Liver (tissue), 8 donors: ENCODE measurements at regions not wholly inside any gene's neighbourhood (a gene's known extent, or its start where the extent isn't known, plus 50 kb on each side); places are given as distances from the start of the nearest gene placed in this dataset.
"Not testable (repeated sequence)": the region's sequence is repeated elsewhere in the genome, so short reads cannot be mapped to it uniquely, and the experiment has no call there.

Experiments
- DNase-seq: peaks from one replicate; pipeline ENCODE4 v3.0.0-alpha.2; 2017; ENCODE audit warnings: low spot score
- H3K27ac ChIP-seq, 2 donors: one replicate each; pipeline ENCODE4 v1.7.0; 2013; ENCODE audit warnings: inconsistent platforms in 2 of 2, low read length in 2 of 2, control low read depth in 1 of 2, low read depth in 1 of 2, mild to moderate bottlenecking in 1 of 2
- H3K27me3 ChIP-seq, 4 donors: one replicate each; pipeline versions ENCODE4 v1.6.1 to v1.7.0; 2013; ENCODE audit warnings: low read length in 3 of 4, inconsistent platforms in 1 of 4, mild to moderate bottlenecking in 1 of 4, moderate library complexity in 1 of 4; ENCODE audit not compliant: control insufficient read depth in 4 of 4, insufficient read depth in 4 of 4
- H3K36me3 ChIP-seq, 4 donors: one replicate each; pipeline versions ENCODE4 v1.6.1 to v1.7.0; 2013; ENCODE audit warnings: low read length in 3 of 4, mild to moderate bottlenecking in 3 of 4, low read depth in 1 of 4, moderate library complexity in 1 of 4; ENCODE audit not compliant: control insufficient read depth in 4 of 4, insufficient read depth in 3 of 4
- H3K4me1 ChIP-seq, 4 donors: one replicate each; pipeline versions ENCODE4 v1.6.1 to v1.7.0; 2013; ENCODE audit warnings: low read length in 3 of 4, mild to moderate bottlenecking in 3 of 4, moderate library complexity in 1 of 4; ENCODE audit not compliant: control insufficient read depth in 4 of 4, insufficient read depth in 4 of 4
- H3K4me3 ChIP-seq, 3 donors: one replicate each; pipeline versions ENCODE4 v1.6.1 to v1.7.0; 2013; ENCODE audit warnings: low read length in 3 of 3, control low read depth in 1 of 3, low read depth in 1 of 3, mild to moderate bottlenecking in 1 of 3
- H3K9ac ChIP-seq, 2 donors: one replicate each; pipeline ENCODE4 v1.7.0; 2013; ENCODE audit warnings: low read length in 2 of 2, mild to moderate bottlenecking in 2 of 2, moderate library complexity in 2 of 2, control low read depth in 1 of 2, low read depth in 1 of 2
- H3K9me3 ChIP-seq, 4 donors: one replicate each; pipeline versions ENCODE4 v1.6.1 to v1.7.0; 2013; ENCODE audit warnings: low read length in 3 of 4; ENCODE audit not compliant: control insufficient read depth in 4 of 4
- EGR1 ChIP-seq, 2 donors: IDR thresholded peaks; 2 replicates each; pipeline ENCODE4 v1.6.1; 2016 to 2018; ENCODE audit warnings: antibody characterized with exemption in 2 of 2, low read depth in 2 of 2
- FOXA1 ChIP-seq: IDR thresholded peaks from 2 replicates; pipeline ENCODE4 v1.6.1; 2016; ENCODE audit warnings: antibody characterized with exemption
- FOXA2 ChIP-seq: IDR thresholded peaks from 2 replicates; pipeline ENCODE4 v1.6.1; 2016; ENCODE audit warnings: antibody characterized with exemption
- HNF4A ChIP-seq, 2 donors: conservative IDR thresholded peaks; 2 replicates each; pipeline ENCODE4 v1.6.1; 2016; ENCODE audit warnings: antibody characterized with exemption in 2 of 2, mild to moderate bottlenecking in 2 of 2
- HNF4G ChIP-seq: IDR thresholded peaks from 2 replicates; pipeline ENCODE4 v1.6.1; 2016; ENCODE audit warnings: antibody characterized with exemption
- JUND ChIP-seq, 2 donors: IDR thresholded peaks; 2 replicates each; pipeline ENCODE4 v1.6.1; 2016; ENCODE audit warnings: antibody characterized with exemption in 2 of 2
- NR2F2 ChIP-seq: IDR thresholded peaks from 2 replicates; pipeline ENCODE4 v1.6.1; 2016; ENCODE audit warnings: antibody characterized with exemption
- RAD21 ChIP-seq, 2 donors: IDR thresholded peaks; 2 replicates each; pipeline ENCODE4 v1.6.1; 2016; ENCODE audit warnings: antibody characterized with exemption in 2 of 2, mild to moderate bottlenecking in 2 of 2
- RXRA ChIP-seq, 2 donors: IDR thresholded peaks; 2 replicates each; pipeline ENCODE4 v1.6.1; 2017 to 2018; ENCODE audit warnings: antibody characterized with exemption in 2 of 2, mild to moderate bottlenecking in 1 of 2
- TAF1 ChIP-seq: conservative IDR thresholded peaks from 2 replicates; pipeline ENCODE4 v1.6.1; 2016; ENCODE audit warnings: antibody characterized with exemption, mild to moderate bottlenecking
- WGBS: extraction: QIAGEN DNeasy Blood & Tissue Kit; methylation state at CpG from one replicate; pipeline ENCODE4 v1.1.7; 2013; 5-methylcytosine and 5-hydroxymethylcytosine counted together
- TF ChIP-seq, protein P1 (sequence below): fragments of 150-350 bp; IDR thresholded peaks from 2 replicates; pipeline ENCODE4 v1.5.1; 2017; ENCODE audit warnings: improper control_type of control experiment, low read depth, low read length; ENCODE audit not compliant: missing input control
- TF ChIP-seq, protein P2 (sequence below): IDR thresholded peaks from 2 replicates; pipeline ENCODE4 v1.6.1; 2016; ENCODE audit warnings: antibody characterized with exemption
- TF ChIP-seq, protein P3 (sequence below): IDR thresholded peaks from 2 replicates; pipeline ENCODE4 v1.6.1; 2016; ENCODE audit warnings: antibody characterized with exemption
- TF ChIP-seq, protein P4 (sequence below): IDR thresholded peaks from 2 replicates; pipeline ENCODE4 v1.6.1; 2016; ENCODE audit warnings: antibody characterized with exemption, mild to moderate bottlenecking
- TF ChIP-seq, protein P5 (sequence below): IDR thresholded peaks from 2 replicates; pipeline ENCODE4 v1.6.1; 2016; ENCODE audit warnings: antibody characterized with exemption
- donor health status: healthy.
- donor health status: healthy.
- donor health status: healthy.
- donor health status: healthy.
- donor health status: healthy.

DNA sequence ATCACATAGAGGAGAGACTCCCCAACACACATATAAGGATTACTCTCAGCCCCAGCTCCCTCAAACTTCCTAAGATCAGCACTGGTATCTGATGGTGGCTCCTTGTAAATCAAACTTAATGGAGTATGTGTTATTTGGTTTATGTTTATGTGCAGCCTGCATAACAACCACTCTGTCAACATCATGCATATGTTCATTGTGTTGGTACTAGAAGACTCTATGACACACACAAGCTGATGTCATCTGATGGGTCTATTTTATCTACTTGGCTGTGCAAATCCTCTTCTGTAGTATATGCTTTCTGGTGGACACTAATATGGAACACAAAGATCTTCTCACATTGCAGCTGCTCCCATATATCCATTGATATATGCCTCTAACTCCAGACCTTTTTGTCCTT lies 134.0 kb upstream of the FAM174A start:
- Histone ChIP-seq H3K4me1 (no peaks in the 10 kb centered on the region), H3K36me3 (no peaks in the 10 kb centered on the region), H3K9me3 (no peaks in the 10 kb centered on the region), H3K9ac (no peak overlapping the region), H3K27me3 (no peaks in the 10 kb centered on the region), H3K4me3 (no peak overlapping the region), H3K27ac (no peak overlapping the region)
- no peak for DNase-seq
- no peak for TF ChIP-seq HNF4A (conservative IDR thresholded peaks at IDR 0.05)
- TF ChIP-seq, protein P1, sequence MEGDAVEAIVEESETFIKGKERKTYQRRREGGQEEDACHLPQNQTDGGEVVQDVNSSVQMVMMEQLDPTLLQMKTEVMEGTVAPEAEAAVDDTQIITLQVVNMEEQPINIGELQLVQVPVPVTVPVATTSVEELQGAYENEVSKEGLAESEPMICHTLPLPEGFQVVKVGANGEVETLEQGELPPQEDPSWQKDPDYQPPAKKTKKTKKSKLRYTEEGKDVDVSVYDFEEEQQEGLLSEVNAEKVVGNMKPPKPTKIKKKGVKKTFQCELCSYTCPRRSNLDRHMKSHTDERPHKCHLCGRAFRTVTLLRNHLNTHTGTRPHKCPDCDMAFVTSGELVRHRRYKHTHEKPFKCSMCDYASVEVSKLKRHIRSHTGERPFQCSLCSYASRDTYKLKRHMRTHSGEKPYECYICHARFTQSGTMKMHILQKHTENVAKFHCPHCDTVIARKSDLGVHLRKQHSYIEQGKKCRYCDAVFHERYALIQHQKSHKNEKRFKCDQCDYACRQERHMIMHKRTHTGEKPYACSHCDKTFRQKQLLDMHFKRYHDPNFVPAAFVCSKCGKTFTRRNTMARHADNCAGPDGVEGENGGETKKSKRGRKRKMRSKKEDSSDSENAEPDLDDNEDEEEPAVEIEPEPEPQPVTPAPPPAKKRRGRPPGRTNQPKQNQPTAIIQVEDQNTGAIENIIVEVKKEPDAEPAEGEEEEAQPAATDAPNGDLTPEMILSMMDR, result no peak
- TF ChIP-seq FOXA2, result no peak
- TF ChIP-seq, protein P2, sequence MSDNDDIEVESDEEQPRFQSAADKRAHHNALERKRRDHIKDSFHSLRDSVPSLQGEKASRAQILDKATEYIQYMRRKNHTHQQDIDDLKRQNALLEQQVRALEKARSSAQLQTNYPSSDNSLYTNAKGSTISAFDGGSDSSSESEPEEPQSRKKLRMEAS, result no peak
- TF ChIP-seq, protein P3, sequence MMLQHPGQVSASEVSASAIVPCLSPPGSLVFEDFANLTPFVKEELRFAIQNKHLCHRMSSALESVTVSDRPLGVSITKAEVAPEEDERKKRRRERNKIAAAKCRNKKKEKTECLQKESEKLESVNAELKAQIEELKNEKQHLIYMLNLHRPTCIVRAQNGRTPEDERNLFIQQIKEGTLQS, result no peak
- no peak for TF ChIP-seq EGR1 (IDR thresholded peaks at IDR 0.05; ENCODE audit: low read depth in 2 of 2)
- no peak for TF ChIP-seq JUND (IDR thresholded peaks at IDR 0.05)
- TF ChIP-seq RXRA (IDR thresholded peaks at IDR 0.05), result no peak
- TF ChIP-seq FOXA1, result no peak
- no peak for TF ChIP-seq HNF4G
- TF ChIP-seq NR2F2, result no peak
- no peak for TF ChIP-seq TAF1
- no peak for TF ChIP-seq RAD21 (IDR thresholded peaks at IDR 0.05)
- TF ChIP-seq, protein P4, sequence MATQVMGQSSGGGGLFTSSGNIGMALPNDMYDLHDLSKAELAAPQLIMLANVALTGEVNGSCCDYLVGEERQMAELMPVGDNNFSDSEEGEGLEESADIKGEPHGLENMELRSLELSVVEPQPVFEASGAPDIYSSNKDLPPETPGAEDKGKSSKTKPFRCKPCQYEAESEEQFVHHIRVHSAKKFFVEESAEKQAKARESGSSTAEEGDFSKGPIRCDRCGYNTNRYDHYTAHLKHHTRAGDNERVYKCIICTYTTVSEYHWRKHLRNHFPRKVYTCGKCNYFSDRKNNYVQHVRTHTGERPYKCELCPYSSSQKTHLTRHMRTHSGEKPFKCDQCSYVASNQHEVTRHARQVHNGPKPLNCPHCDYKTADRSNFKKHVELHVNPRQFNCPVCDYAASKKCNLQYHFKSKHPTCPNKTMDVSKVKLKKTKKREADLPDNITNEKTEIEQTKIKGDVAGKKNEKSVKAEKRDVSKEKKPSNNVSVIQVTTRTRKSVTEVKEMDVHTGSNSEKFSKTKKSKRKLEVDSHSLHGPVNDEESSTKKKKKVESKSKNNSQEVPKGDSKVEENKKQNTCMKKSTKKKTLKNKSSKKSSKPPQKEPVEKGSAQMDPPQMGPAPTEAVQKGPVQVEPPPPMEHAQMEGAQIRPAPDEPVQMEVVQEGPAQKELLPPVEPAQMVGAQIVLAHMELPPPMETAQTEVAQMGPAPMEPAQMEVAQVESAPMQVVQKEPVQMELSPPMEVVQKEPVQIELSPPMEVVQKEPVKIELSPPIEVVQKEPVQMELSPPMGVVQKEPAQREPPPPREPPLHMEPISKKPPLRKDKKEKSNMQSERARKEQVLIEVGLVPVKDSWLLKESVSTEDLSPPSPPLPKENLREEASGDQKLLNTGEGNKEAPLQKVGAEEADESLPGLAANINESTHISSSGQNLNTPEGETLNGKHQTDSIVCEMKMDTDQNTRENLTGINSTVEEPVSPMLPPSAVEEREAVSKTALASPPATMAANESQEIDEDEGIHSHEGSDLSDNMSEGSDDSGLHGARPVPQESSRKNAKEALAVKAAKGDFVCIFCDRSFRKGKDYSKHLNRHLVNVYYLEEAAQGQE, result no peak
- TF ChIP-seq, protein P5, sequence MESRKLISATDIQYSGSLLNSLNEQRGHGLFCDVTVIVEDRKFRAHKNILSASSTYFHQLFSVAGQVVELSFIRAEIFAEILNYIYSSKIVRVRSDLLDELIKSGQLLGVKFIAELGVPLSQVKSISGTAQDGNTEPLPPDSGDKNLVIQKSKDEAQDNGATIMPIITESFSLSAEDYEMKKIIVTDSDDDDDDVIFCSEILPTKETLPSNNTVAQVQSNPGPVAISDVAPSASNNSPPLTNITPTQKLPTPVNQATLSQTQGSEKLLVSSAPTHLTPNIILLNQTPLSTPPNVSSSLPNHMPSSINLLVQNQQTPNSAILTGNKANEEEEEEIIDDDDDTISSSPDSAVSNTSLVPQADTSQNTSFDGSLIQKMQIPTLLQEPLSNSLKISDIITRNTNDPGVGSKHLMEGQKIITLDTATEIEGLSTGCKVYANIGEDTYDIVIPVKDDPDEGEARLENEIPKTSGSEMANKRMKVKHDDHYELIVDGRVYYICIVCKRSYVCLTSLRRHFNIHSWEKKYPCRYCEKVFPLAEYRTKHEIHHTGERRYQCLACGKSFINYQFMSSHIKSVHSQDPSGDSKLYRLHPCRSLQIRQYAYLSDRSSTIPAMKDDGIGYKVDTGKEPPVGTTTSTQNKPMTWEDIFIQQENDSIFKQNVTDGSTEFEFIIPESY, result no peak

DNA sequence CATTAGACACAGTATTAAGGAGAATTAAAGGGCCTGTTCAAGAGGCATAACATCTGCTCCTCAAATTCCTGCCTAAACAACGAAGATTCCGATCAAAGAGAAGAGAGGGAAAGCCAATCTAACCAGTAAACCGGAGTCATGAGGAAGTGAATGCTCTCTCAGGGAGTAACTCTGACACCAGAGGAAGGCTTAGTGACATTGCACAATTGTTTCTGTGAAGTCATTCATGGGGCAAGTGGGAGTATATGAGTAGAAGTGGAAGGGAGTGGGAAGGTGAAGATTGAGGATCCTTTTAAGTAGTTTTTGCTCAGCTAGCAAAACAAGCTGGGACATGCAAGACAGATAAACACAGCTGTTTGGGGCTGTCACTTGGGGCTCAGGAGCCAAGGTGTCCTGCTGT lies 136.4 kb upstream of the FAM174A start:
- not testable (repeated sequence) for H3K4me1 ChIP-seq, H3K9ac ChIP-seq, H3K27me3 ChIP-seq, H3K9me3 ChIP-seq, DNase-seq, H3K4me3 ChIP-seq, H3K27ac ChIP-seq, H3K36me3 ChIP-seq
- WGBS, result 79% methylated on average over 3 of the region's 3 CpGs

DNA sequence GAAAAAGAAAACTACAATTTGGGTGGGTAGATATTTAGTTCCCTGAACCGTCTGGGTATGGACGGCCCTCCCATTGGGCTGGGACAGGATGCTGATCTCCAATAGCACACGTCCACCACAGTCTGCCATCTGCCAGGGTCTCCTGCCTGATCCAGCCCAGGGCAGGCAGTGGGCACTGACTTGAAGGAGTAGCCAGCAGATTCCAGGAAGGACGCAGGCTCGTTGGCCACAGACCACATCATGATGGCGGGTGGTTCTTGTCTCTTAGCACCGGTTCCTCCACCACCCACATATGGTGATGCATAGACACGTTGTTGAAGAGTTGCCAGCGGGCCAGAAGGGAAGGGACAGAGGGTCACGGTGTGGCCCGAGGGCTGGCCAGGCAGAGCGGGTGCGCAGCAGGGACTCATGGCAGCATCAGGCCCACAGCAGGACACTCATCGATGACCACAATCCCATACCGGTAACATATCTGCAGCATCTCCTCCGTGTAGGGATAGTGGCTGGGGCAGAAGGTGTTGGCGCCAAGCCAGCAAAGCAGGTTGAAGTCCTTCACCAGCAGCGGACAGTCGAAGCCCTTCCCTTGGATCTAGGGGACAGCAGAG lies 155.8 kb upstream of the FAM174A start:
- H3K9me3 ChIP-seq, H3K9ac ChIP-seq, H3K36me3 ChIP-seq, H3K4me3 ChIP-seq, H3K27ac ChIP-seq, DNase-seq, H3K4me1 ChIP-seq, H3K27me3 ChIP-seq: not testable (repeated sequence)
- 93% methylated on average over 18 of the region's 19 CpGs for WGBS

DNA sequence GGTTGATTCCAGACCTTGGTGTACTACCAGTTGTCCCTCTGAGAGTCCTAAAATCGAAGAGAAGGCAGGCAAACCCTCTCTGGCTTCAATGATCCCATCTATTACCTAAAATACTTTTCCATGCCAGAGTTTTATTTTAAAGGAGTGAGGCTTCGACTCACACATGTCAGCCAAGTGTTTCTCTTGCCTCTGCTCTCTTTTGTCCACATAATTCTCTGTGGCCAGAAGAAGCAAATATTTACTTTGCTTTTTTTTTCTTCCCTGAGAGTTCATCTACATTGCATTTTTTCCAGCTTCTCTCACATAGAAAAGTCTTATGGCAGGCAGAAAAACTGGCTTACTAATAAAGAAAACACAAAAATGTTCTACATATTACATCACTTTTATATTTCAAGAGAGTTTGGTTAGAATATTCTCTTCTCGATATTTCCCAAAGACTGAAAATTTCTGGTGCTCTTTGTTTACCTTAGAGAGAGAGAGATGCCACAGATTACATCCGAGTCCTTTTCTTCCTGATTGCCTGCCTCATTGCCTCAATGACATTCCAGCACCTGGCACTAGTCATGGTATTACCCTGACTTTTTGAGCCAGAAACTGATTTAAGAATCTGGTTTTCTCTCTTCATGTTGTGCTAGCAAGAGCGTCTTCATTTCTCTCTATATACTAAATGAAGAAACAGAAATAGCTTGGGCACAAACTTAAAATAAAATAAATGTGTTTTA lies 170.3 kb upstream of the FAM174A start:
- H3K4me1 ChIP-seq, H3K36me3 ChIP-seq, H3K9me3 ChIP-seq, DNase-seq, H3K27ac ChIP-seq, H3K9ac ChIP-seq, H3K27me3 ChIP-seq, H3K4me3 ChIP-seq: not testable (repeated sequence)
- WGBS, result 52% methylated on average over 5 of the region's 5 CpGs
